DND-41 (cell line): ENCODE measurements at regions not wholly inside any gene's neighbourhood (a gene's known extent, or its start where the extent isn't known, plus 50 kb on each side); places are given as distances from the start of the nearest gene placed in this dataset.
A peak's percentile ranks its signal among the peaks of the same experiment; 100 is the strongest.

Experiments used
- ATAC-seq: fragments of 200-7000 bp; cut with Tn5 transposase; 3 replicates; pipeline ENCODE4 v1.9.1; 2021; ENCODE audit warnings: low read depth; ENCODE audit not compliant: insufficient read depth
- DNase-seq: peaks from one replicate; pipeline ENCODE4 v3.0.0-alpha.2; 2020
- H2AFZ ChIP-seq: 2 replicates; pipeline ENCODE4 v1.6.0; 2012; ENCODE audit warnings: low read depth, low read length
- H3K27ac ChIP-seq: 2 replicates; pipeline ENCODE4 v1.5.1; 2012; ENCODE audit warnings: low read length, inconsistent platforms
- H3K27me3 ChIP-seq: fragments of 200-600 bp; sonication (generic); 2 replicates; pipeline ENCODE4 v1.6.0; 2012; ENCODE audit warnings: low read length, mild to moderate bottlenecking, inconsistent platforms; ENCODE audit not compliant: insufficient read depth, poor library complexity
- H3K36me3 ChIP-seq: 2 replicates; pipeline ENCODE4 v1.5.1; 2012; ENCODE audit warnings: low read length, inconsistent platforms; ENCODE audit not compliant: insufficient read depth
- H3K4me1 ChIP-seq: 2 replicates; pipeline ENCODE4 v1.5.1; 2012; ENCODE audit warnings: mild to moderate bottlenecking, low read length; ENCODE audit not compliant: insufficient read depth
- H3K4me2 ChIP-seq: 2 replicates; pipeline ENCODE4 v1.6.0; 2012; ENCODE audit warnings: mild to moderate bottlenecking, moderate library complexity, low read length, inconsistent platforms; ENCODE audit not compliant: insufficient read depth
- H3K4me3 ChIP-seq, 2 experiments: fragments of 200-600 bp in 1 of 2; shearing (Covaris generic) in 1 of 2; 2 replicates each; pipeline ENCODE4 v1.5.1; 2012 to 2016; ENCODE audit warnings: inconsistent platforms in 2 of 2, low read length in 2 of 2, mild to moderate bottlenecking in 2 of 2, low read depth in 1 of 2, moderate library complexity in 1 of 2
- H3K79me2 ChIP-seq: 2 replicates; pipeline ENCODE4 v1.6.0; 2012; ENCODE audit warnings: low read length, inconsistent platforms; ENCODE audit not compliant: insufficient read depth
- H3K9ac ChIP-seq: 2 replicates; pipeline ENCODE4 v1.6.0; 2012; ENCODE audit warnings: low read depth, mild to moderate bottlenecking, inconsistent platforms, low read length, moderate library complexity
- H3K9me3 ChIP-seq: 2 replicates; pipeline ENCODE4 v1.5.1; 2012; ENCODE audit warnings: low read length, moderate library complexity, mild to moderate bottlenecking, inconsistent platforms; ENCODE audit not compliant: insufficient read depth, severe bottlenecking
- H4K20me1 ChIP-seq: 2 replicates; pipeline ENCODE4 v1.6.0; 2012; ENCODE audit warnings: low read length; ENCODE audit not compliant: insufficient read depth
- EZH2 ChIP-seq: IDR thresholded peaks from 3 replicates; pipeline ENCODE4 v1.6.1; 2012; ENCODE audit warnings: borderline replicate concordance, low read depth, mild to moderate bottlenecking, moderate library complexity, low read length, inconsistent platforms; ENCODE audit not compliant: severe bottlenecking
- TF ChIP-seq, protein P1 (sequence below): IDR thresholded peaks from 2 replicates; pipeline ENCODE4 v1.5.1; 2012; ENCODE audit warnings: borderline replicate concordance, low read length, moderate library complexity, mild to moderate bottlenecking; ENCODE audit not compliant: poor library complexity, severe bottlenecking; ENCODE audit errors: extremely low read depth

DNA sequence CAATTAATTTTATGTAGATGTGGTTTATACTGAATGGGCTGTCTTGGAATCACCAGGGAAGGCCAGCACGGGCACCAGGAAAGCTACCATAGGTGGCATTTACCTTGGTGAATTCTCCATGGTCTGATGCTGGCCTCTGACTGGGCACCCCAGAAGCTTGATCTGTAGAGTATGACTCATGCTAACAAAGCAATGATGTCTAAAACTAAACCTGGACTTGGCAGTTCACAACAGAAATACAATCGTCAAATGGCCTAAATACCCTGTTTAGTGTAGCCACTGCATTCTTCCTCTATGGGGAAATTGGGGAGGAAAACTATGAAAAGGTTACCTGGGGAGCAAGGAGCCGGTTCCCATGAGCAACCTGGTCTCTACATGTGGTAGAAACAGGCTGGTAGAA lies 98.0 kb downstream of the ATPSCKMT start:
- no peaks in the 10 kb centered on the region for H3K79me2 ChIP-seq
- no peaks in the 10 kb centered on the region for H3K9me3 ChIP-seq
- no peaks in the 10 kb centered on the region for H3K36me3 ChIP-seq
- H4K20me1 ChIP-seq: no peaks in the 10 kb centered on the region
- no peak overlapping the region for H3K27ac ChIP-seq
- ATAC-seq: no peak
- DNase-seq: no peak
- H3K27me3 ChIP-seq: peaks cover 4% of the 10 kb centered on the region
- no peak overlapping the region for H3K4me3 ChIP-seq
- no peak overlapping the region for H2AFZ ChIP-seq
- no peak overlapping the region for H3K4me2 ChIP-seq
- no peak overlapping the region for H3K9ac ChIP-seq
- TF ChIP-seq, protein P1, sequence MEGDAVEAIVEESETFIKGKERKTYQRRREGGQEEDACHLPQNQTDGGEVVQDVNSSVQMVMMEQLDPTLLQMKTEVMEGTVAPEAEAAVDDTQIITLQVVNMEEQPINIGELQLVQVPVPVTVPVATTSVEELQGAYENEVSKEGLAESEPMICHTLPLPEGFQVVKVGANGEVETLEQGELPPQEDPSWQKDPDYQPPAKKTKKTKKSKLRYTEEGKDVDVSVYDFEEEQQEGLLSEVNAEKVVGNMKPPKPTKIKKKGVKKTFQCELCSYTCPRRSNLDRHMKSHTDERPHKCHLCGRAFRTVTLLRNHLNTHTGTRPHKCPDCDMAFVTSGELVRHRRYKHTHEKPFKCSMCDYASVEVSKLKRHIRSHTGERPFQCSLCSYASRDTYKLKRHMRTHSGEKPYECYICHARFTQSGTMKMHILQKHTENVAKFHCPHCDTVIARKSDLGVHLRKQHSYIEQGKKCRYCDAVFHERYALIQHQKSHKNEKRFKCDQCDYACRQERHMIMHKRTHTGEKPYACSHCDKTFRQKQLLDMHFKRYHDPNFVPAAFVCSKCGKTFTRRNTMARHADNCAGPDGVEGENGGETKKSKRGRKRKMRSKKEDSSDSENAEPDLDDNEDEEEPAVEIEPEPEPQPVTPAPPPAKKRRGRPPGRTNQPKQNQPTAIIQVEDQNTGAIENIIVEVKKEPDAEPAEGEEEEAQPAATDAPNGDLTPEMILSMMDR: no peak
- TF ChIP-seq EZH2: no peak
- H3K4me1 ChIP-seq: no peaks in the 10 kb centered on the region

DNA sequence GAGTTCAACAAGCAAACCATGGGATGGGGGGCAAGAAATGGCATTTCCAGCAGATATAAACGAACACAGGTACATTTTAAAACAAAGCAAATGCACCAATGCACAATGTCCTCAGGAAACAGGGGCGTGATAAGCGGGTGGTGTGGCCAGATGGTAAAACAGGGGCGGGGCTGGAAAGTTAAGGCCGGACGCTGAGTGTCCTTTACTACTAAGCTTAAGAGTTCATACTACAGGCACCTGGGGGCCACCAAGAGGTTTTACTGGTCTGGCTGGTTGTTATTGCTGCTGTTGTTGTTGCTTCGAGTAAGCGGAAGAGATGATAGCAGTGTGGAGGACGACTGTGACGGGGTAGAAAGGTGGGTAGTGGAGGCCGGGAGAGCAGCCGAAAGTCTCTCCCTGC lies 99.8 kb downstream of the ATPSCKMT start:
- Histone ChIP-seq H4K20me1 (no peaks in the 10 kb centered on the region), H3K79me2 (no peaks in the 10 kb centered on the region), H3K4me3 (no peak overlapping the region), H3K36me3 (no peaks in the 10 kb centered on the region), H3K27me3 (peaks cover 4% of the 10 kb centered on the region), H3K4me1 (no peaks in the 10 kb centered on the region), H3K9ac (no peak overlapping the region), H3K4me2 (no peak overlapping the region), H2AFZ (no peak overlapping the region), H3K27ac (no peak overlapping the region), H3K9me3 (no peaks in the 10 kb centered on the region)
- DNase-seq: no peak
- TF ChIP-seq EZH2: no peak
- TF ChIP-seq, protein P1: no peak
- ATAC-seq: no peak

DNA sequence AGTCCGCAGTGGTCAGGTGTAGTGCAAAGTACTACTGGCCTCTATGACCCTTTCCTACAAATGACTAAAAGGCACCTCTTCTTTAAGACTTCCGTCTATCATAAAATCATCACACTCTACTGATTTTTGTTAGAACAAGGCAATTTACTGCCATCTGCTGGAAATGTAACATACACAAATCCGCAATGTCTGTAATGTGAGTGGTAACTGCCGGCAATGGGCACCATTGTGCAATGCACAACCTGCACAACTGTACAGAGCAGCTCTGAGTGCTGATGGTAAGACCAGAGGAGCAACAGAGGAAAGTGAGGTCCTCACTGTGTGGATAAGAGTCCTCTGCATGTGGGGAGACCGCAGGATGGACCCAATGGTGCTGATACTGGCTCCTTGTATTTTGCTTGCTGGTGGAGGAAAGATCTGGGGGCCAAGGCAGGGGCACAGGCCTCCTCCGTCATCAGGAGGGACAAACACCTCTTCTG lies 103.7 kb downstream of the ATPSCKMT start:
- no peaks in the 10 kb centered on the region for H3K79me2 ChIP-seq
- H3K36me3 ChIP-seq: no peaks in the 10 kb centered on the region
- H3K9me3 ChIP-seq: no peaks in the 10 kb centered on the region
- H3K4me2 ChIP-seq: no peak overlapping the region
- H3K4me3 ChIP-seq: no peak overlapping the region
- no peak for ATAC-seq
- H3K27ac ChIP-seq: no peak overlapping the region
- no peak overlapping the region for H2AFZ ChIP-seq
- no peak for TF ChIP-seq EZH2
- TF ChIP-seq, protein P1: peak; percentile 56
- no peaks in the 10 kb centered on the region for H4K20me1 ChIP-seq
- H3K27me3 ChIP-seq: no peaks in the 10 kb centered on the region
- no peak for DNase-seq
- H3K4me1 ChIP-seq: no peaks in the 10 kb centered on the region
- H3K9ac ChIP-seq: no peak overlapping the region

- no peaks in the 10 kb centered on the region for H3K9me3 ChIP-seq
- H3K4me3 ChIP-seq: no peak overlapping the region
- H3K9ac ChIP-seq: no peak overlapping the region
- no peak overlapping the region for H3K27ac ChIP-seq
- ATAC-seq (no peak), DNase-seq (no peak)
- TF ChIP-seq, protein P1: no peak
- TF ChIP-seq EZH2: no peak
- no peaks in the 10 kb centered on the region for H3K27me3 ChIP-seq
- H3K4me2 ChIP-seq: no peak overlapping the region
- no peaks in the 10 kb centered on the region for H4K20me1 ChIP-seq
- no peaks in the 10 kb centered on the region for H3K79me2 ChIP-seq
- no peaks in the 10 kb centered on the region for H3K4me1 ChIP-seq
- H2AFZ ChIP-seq: no peak overlapping the region
- no peaks in the 10 kb centered on the region for H3K36me3 ChIP-seq
Measured at GRCh38 chr5:10144040-10144439, 105.6 kb downstream of the ATPSCKMT start.
